GM18505 (cell line): ENCODE measurements at regions not wholly inside any gene's neighbourhood (a gene's known extent, or its start where the extent isn't known, plus 50 kb on each side); places are given as distances from the start of the nearest gene placed in this dataset.
"Not testable (repeated sequence)": the region's sequence is repeated elsewhere in the genome, so short reads cannot be mapped to it uniquely, and the experiment has no call there.

Source experiments
- ATAC-seq: cut with Tn5 transposase; IDR thresholded peaks from one replicate; pipeline ENCODE4 v1.9.1; 2021; ENCODE audit not compliant: unreplicated experiment
- POLR2A ChIP-seq: IDR thresholded peaks from 4 replicates; pipeline ENCODE4 v1.6.1; 2011; ENCODE audit warnings: borderline replicate concordance; ENCODE audit not compliant: insufficient read depth, insufficient read length; ENCODE audit errors: extremely low read depth

DNA sequence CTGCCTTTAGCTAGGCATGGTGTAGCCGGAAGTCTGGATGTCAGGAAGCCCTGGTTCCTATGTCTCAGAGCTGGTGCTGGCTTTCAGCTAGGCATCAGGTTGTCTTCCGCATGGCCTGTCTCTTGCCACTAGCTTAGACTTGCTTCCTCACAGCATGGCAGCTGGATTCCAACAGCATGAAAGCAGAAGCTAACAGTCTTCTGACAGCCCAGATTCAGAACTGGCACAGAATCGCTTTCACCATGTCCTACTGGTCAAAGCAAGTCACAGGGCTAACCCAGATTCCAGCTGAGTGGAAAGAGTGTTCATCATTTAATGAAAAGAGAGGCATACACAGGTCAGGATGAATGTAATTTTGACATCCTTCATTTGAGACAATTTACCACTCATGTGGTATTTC lies 1050.5 kb downstream of the ROBO2 start:
- TF ChIP-seq POLR2A = no peak
- no peak for ATAC-seq

DNA sequence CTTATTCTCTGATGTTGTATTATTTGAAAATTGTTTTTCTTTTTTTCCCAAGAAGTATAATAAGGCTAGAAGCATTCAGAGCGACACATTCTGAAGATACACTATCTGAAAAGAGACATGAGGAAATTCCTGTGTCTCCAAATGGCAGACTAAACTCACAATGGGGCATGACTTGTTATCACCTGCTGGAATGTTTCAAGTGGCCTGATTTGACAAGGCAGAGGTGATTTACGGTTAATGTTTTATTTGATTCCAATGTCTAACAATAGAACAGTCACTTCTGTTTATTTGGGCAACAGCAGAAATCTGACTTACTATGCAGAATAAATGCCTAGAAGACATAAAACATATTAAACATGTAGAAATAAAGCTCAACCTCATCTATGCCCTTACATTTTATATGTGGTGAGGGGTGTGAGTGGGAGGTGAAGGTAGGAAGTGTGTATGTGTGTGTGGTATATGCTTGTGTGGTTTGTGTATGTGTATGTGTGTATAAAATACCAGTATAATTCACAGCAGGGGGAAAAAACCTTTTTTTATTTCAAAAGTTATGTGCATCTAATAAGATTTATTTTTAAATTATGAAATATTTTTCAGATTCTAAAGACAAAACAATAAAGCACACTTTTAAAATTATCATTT lies 1051.7 kb downstream of the ROBO2 start:
- TF ChIP-seq POLR2A = no peak
- ATAC-seq = no peak

DNA sequence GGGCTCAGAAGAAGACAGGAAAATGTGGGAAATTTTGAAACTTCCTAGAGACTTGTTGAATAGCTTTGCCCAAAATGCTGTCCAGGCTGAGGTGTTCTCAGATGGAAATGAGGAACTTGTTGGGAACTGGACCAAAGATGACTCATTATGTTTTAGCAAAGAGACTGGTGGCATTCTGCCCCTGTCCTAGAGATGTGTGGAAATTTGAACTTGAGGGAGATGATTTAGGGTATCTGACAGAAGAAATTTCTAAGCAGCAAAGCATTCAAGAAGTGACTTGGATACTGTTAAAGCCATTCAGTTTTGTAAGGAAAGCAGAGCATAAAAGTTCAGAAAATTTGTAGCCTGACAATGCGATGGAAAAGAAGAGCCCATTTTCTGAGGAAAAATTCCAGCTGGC lies 1052.7 kb downstream of the ROBO2 start:
- not testable (repeated sequence) for ATAC-seq

DNA sequence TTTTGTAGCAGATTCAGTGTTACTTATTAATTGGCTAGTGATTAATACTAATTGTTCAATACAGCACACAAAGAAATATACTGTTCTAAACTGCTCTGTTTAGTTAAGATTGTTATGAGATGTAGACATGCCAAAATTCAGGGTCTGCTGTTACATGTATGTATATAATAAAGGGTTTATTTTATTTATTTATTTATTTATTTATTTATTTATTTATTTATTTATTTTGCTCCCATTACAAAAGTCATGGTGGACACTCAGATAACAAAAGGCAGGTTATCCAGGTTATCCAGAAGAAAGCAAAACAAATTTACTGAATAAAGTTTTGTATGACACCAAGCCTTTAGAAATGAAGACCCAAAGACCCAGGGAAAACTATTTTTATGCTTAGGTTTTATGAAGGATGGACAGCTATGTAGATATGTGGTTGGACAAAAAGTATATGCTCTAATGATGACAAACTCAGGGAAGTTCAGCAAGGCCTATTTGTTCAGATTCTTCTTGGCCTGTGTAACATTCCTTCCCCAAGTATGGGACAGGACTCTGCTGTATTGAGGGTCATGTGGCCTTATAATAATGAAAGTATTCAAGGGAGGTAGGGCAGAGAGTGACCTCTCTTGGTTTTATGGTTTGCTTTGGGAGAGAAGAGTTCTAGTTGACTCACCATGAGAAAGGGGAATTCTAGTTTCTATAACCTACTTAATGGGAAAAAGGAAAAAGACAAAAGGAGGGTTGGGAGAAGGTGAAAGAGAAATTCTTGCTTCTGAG lies 1056.8 kb downstream of the ROBO2 start:
- TF ChIP-seq POLR2A = no peak
- ATAC-seq = no peak

DNA sequence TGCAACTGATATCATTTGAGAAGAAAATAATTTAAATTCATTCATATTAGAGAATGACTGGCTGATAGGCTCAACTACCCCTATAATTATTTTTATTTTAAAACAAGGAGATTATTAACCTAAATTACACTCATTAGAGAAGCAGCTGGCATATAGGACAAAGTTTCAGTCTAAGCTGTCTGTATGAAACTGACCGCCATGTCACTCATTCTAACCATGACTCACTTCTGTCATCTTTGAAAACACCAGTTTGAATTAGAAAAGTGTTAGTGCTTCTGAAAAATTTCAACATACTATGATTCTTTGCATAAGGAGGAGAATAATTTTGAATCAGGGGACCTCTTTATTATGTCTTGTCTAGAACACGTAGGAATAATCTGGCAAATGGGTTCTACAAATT lies 1058.5 kb downstream of the ROBO2 start:
- ATAC-seq = no peak
- no peak for TF ChIP-seq POLR2A

DNA sequence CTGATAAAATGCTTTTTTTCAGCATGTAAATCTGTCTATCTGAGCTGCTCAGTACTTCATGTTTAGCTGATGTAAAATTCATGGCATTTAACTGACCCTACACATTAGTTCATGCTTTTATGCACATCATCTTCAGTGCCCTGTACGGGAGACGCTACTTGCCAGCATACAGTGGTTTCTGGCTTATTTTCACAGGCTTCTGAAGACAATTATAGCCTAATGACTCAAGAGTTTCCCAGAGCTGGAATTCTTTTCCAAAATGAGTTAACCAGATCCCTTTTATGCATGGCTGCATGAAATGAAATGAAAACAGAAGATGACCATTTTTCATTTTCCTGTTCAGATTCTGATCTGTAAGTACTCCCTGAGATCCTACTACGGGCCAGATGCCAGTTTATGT lies 1061.5 kb downstream of the ROBO2 start:
- no peak for ATAC-seq
- TF ChIP-seq POLR2A = no peak

DNA sequence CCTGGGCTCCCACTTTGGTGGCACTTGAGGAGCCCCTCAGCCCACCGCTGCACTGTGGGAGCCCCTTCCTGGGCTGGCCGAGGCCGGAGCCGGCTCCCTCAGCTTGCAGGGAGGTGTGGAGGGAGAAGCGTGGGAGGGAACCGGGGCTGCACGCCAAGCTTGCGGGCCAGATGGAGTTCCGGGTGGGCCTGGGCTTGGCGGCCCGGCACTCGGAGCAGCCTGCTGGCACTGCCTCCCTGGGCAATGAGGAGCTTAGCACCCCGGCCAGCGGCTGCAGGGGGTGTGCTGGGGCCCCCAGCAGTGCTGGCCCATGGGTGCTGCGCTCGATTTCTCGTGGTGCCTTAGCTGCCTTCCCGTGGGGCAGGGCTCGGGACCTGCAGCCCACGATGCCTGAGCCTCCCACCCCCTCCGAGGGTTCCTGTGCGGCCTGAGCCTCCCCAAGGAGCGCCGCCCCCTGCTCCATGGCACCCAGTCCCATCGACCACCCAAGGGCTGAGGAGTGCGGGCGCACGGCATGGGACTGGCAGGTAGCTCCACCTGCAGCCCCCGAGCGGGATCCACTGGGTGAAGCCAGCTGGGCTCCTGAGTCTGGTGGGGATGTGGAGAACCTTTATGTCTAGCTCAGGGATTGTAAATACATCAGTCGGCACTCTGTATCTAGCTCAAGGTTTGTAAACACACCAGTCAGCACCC lies 1068.5 kb downstream of the ROBO2 start:
- ATAC-seq = not testable (repeated sequence)

DNA sequence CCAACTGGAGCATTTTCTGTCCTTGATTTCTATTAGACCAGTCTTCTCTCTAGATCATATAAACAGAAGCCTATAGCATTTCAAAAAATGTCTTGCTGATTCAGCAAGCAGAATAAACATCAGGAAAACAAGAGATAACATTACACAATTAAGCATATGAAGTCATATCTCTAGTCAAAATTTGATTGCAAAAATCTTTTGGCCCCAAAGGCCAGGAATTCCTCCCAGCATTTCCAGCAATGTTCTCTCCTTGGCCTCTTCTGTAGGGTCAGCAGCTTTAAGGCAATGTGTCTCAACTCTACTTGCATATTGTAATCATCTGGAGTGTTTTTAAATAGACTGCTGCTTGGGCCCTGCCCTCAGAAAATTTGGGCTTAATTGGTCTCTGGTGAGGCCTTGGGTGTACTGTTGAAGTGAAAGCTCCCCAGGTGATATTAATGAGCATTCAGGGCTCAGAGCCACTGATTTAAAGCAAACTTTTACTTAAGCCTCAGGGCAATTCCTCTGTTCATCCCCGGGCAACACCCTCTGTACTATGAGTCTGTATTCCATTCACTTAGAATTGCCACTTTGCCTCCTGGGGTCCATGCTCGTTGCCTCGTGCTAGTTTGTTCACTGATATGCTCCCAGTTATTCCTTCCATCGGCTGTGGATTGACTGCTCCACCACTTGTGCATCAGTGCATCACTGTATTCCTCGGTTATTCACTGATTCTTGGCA lies 1072.6 kb downstream of the ROBO2 start:
- ATAC-seq = no peak

DNA sequence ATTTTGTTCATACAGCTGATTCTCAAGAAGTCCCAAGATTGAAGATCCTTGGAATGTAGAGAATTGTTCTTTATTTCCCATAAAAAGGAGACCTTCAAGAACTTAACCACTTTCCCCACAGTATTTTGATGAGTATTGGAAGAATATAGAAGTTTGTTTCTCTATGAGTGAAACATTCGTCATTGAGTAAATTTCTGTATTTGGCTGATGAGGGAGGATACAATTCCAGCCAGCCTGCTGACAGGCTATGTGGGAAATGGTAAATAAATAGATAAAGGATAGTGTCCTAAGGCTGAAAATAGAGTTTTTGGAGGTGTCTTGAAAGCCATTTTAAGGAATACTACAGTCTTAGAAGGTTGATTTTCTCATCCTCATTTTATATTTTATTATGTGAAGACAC lies 1076.1 kb downstream of the ROBO2 start:
- no peak for ATAC-seq
- no peak for TF ChIP-seq POLR2A

More for the DNA sequence above, 1072.6 kb downstream of the ROBO2 start:
- TF ChIP-seq POLR2A = no peak

DNA sequence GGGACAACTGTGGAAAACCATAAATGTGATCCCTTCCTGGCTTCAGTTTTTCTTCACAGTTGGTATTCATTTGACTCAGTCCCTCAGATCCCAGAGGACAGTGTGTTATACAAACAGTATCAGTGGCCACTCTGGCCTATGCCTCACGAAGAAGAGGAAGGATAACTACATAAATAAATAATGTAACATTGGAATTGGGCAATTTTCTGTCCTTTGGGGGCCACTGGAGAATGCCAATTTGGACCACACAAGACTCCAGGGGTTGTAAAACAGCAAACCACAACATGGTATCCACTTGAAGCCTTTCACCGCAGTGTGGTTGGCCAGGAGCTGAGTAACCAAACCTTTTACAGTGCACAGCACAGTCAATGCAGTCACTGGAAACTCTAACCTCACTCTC lies 1077.0 kb downstream of the ROBO2 start:
- no peak for TF ChIP-seq POLR2A
- no peak for ATAC-seq

DNA sequence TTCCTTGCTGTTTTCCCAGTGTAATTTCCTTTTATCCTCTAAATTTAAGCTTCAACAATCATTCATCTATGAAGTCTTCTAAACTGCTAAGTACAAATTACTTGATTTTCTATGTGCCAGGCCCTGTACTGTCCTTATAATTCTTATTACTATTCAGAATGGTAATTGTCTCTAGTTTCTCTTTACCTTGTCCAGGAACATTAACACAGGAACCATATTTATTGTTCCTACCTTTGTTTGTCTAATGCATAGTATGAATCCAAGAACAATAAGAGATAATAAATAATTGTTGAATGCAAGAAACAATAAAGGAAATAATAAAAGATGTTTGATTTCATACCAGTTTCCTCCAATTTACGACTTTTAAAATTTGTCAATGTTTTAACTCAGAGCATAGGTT lies 1083.2 kb downstream of the ROBO2 start:
- no peak for TF ChIP-seq POLR2A
- ATAC-seq = no peak

DNA sequence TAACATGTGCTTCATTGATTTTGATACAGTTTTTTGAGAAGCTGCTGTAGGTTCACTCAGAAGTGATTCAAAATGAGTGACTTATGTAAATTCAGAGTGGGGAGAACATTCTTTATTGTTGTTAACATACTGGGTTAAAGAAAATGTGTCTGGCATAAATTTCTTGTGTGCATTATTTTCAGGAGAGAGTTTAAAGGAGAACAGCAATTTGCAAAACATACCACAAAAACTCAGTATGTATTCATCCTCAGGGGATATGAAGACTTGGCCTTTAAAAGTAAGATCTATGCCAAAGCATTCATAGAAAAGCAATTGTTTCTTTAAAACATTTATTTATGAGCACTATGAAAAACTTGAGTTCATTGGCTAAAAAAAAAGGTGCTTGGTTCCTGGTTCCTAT lies 1089.8 kb downstream of the ROBO2 start:
- no peak for ATAC-seq
- TF ChIP-seq POLR2A = no peak

DNA sequence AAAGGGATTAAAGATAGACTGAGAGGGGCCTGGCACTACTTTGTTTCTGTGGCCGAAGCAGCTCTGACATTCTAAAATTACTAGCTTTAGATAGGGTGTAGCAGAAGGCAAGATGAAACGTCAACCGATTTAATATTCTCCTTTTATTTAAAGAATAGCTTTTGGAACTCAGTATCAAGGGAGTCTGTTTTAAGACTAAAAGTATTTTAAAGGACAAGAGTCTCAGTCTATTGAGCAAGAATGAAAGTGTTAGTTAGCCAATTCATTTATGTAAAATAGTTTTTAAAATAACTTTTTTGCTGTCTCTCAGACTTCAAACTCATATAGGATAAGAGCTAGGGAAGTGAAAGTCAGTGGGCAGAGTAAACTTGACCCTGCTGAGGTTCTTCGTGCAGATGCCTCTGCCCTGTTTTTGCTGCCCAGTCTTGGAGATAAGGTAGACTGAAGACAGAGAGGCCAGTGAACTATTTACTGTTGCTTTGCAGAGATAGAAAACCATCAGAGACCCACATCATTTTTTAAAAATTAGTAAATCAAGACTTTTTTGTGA lies 1090.9 kb downstream of the ROBO2 start:
- no peak for TF ChIP-seq POLR2A
- no peak for ATAC-seq
